HG03439 (cell line): ENCODE measurements at regions not wholly inside any gene's neighbourhood (a gene's known extent, or its start where the extent isn't known, plus 50 kb on each side); places are given as distances from the start of the nearest gene placed in this dataset.

Experiments
- ATAC-seq: cut with Tn5 transposase; IDR thresholded peaks from one replicate; pipeline ENCODE4 v1.9.1; 2021; ENCODE audit warnings: mild to moderate bottlenecking, moderate library complexity; ENCODE audit not compliant: unreplicated experiment

DNA sequence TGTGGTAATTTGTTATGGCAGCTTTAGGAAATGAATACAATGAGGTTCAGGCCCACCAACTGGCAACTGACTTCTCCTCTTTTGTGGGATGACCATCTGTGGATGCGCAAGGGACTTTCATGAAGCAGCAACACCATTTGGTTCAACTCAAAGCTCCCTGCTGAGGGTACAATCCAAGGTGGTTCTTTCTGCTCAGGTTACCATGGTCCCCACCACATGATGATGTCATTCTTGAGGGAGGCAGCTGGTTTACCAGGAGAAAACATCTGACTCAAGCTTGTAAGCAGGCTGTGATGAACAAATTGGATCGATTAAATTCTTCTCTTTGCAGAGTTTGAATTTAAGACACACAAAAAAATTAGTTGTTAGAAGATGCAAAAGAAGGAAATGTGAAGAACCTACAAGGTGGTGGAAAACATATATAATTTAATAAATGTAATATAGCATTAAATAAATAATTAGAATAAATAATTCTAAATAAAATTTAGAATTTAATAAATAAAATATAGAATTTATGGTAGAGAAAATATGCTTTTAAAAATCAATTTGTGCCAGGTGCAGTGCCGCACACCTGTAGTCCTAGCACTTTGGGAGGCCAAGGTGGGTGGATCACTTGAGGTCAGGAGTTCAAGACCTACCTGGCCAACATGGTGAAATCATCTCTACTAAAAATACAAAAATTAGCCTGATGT lies 67.6 kb upstream of the ANKFN1 start:
- ATAC-seq = no peak

DNA sequence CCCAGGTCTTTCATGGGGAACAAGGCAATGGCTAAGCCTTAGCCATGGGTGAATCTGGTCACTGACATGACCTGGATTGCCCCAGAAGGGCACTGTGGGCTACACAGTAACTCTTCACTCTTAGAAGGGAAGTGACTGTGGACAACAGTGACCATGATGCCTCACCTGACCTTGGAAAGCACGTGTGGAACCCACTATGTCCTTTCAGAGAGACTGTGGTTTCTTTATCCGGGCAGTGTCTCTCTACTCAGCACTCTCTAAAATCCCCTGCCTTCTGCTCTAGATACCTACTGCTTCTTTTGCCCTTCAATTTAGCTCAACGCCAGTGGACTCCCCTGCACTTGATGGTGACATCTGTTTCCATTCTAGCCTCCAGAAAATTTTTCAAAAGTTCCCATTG lies 66.1 kb upstream of the ANKFN1 start:
- no peak for ATAC-seq

- ATAC-seq = no peak
Observed at GRCh38 chr17:56096026-56096810, 57.1 kb upstream of the ANKFN1 start.

DNA sequence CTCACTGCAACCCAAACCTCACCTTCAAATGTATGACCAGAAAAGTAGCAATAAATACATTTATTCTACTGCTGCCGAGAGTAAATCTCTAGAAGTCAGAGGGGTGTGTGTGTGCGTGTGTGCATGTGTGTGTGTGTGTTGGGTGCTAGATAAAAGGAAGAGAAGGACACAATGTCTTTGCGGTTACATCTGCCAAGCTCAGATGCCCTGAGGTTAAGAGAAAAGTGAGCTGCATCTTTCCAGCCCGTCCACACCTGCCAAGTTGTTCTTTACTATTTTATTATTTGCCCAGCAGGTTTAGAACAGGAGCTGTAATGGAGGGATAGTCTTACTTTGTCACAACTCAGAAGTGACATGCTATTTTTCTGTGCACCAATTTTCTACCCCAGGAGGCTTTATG lies 54.5 kb upstream of the ANKFN1 start:
- no peak for ATAC-seq

DNA sequence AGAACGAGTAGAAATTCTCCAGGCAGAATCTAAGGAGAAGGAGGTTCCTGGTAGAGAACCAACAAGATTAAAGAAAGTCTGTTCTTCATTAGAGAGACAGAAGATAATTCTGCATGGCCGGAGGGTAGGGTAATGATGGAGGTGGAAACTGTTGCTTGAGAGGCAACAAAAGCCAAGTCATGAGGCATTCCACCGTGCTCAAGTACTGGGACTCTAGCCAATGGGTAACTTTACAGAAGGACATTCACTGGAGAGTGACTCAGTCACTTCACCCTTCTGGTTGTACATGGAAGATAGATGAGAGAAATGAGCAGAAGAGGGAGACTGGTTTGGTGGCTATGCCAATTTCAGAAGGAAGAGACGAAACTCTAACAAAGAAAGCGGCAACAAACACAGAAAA lies 53.6 kb upstream of the ANKFN1 start:
- ATAC-seq = no peak
